Gastroesophageal sphincter (tissue), 4 donors: ENCODE measurements at regions not wholly inside any gene's neighbourhood (a gene's known extent, or its start where the extent isn't known, plus 50 kb on each side); places are given as distances from the start of the nearest gene placed in this dataset.
"Not testable (repeated sequence)": the region's sequence is repeated elsewhere in the genome, so short reads cannot be mapped to it uniquely, and the experiment has no call there.

Experiments
- ATAC-seq: fragments of 150-250 bp; one replicate; pipeline ENCODE4 v1.9.1; 2016; ENCODE audit warnings: mild to moderate bottlenecking, moderate library complexity
- H3K27ac ChIP-seq, 4 donors: fragments of 200-600 bp; sonication (generic) in 3 of 4; 1 replicate in 3 of 4; 2 replicates in 1 of 4; pipeline ENCODE4 v1.5.1; 2016 to 2019
- H3K27me3 ChIP-seq: fragments of 200-600 bp; sonication (generic); one replicate; pipeline ENCODE4 v1.5.1; 2019
- H3K36me3 ChIP-seq, 2 donors: fragments of 200-600 bp; sonication (generic); one replicate each; pipeline ENCODE4 v1.5.1; 2019; ENCODE audit warnings: control low read depth in 1 of 2
- H3K4me1 ChIP-seq, 3 donors: fragments of 200-600 bp; sonication (generic); 1 replicate in 2 of 3; 2 replicates in 1 of 3; pipeline ENCODE4 v1.5.1; 2016 to 2019; ENCODE audit warnings: control low read depth in 2 of 3
- H3K4me3 ChIP-seq, 2 donors: fragments of 200-600 bp; sonication (generic); one replicate each; pipeline ENCODE4 v1.5.1; 2019; ENCODE audit warnings: mild to moderate bottlenecking in 1 of 2, moderate library complexity in 1 of 2
- H3K9me3 ChIP-seq, 3 donors: fragments of 200-600 bp; sonication (generic); one replicate each; pipeline ENCODE4 v1.5.1; 2017 to 2019; ENCODE audit warnings: control low read depth in 2 of 3
- CTCF ChIP-seq, 4 experiments: fragments of 200-600 bp in 2 of 4; fragments of 450-650 bp in 2 of 4; sonication (generic) in 1 of 4; IDR thresholded peaks; one replicate each; pipeline ENCODE4 v1.5.1; 2017 to 2019; ENCODE audit warnings: antibody characterized with exemption in 4 of 4, mild to moderate bottlenecking in 2 of 4, moderate library complexity in 2 of 4
- EP300 ChIP-seq: sonication (generic); formaldehyde crosslinking; IDR thresholded peaks from one replicate; pipeline ENCODE4 v1.6.1; 2017; ENCODE audit warnings: antibody characterized with exemption, mild to moderate bottlenecking
- POLR2A ChIP-seq, 2 donors: fragments of 450-650 bp; IDR thresholded peaks; one replicate each; pipeline ENCODE4 v1.6.1; 2017; ENCODE audit warnings: antibody characterized with exemption in 2 of 2, mild to moderate bottlenecking in 2 of 2, moderate library complexity in 1 of 2
- POLR2AphosphoS5 ChIP-seq: sonication (generic); formaldehyde crosslinking; IDR thresholded peaks from one replicate; pipeline ENCODE4 v1.6.1; 2017; ENCODE audit warnings: antibody characterized with exemption
- WGBS, 2 donors: methylation state at CpG; one replicate each; pipeline ENCODE4 v1.1.5; 2018; ENCODE audit warnings: low coverage in 1 of 2; 5-methylcytosine and 5-hydroxymethylcytosine counted together

DNA sequence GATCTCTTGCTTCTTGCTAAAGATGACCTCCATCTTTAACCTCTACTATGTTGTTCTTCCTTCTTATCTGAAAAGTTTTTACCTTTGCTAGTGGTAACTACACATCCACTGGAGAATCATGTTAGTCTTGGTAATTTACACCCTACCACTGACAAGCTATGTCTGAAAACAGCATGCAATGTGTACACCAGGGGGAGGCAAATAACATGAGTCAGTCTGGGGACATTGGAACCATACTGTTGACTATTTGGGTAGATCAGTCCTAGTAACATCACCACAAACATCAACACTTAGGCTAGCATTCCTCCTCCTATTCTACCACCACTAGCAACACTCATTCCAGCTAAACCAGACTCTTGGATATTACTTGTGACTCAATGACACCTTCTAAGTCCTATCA, 549.0 kb downstream of the KCNT2 start:
- H3K9me3 ChIP-seq = no peaks in the 10 kb centered on the region
- no peak for TF ChIP-seq POLR2A (IDR thresholded peaks at IDR 0.05)
- no peak for TF ChIP-seq EP300
- H3K36me3 ChIP-seq = no peaks in the 10 kb centered on the region
- H3K27me3 ChIP-seq = no peaks in the 10 kb centered on the region
- H3K4me3 ChIP-seq = no peak overlapping the region
- no peak overlapping the region for H3K27ac ChIP-seq
- no peaks in the 10 kb centered on the region for H3K4me1 ChIP-seq
- ATAC-seq = no peak

- Histone ChIP-seq H3K27ac (no peak overlapping the region), H3K27me3 (no peaks in the 10 kb centered on the region), H3K36me3 (no peaks in the 10 kb centered on the region), H3K4me1 (no peaks in the 10 kb centered on the region), H3K9me3 (no peaks in the 10 kb centered on the region), H3K4me3 (no peak overlapping the region)
- WGBS, 2 donors = 55 to 61% methylated on average over 3 to 4 of the region's 4 CpGs
- no peak for ATAC-seq
- TF ChIP-seq POLR2A (IDR thresholded peaks at IDR 0.05) (no peak), POLR2AphosphoS5 (no peak), EP300 (no peak), CTCF (IDR thresholded peaks at IDR 0.05) (no peak)
Measured at GRCh38 chr1:196056966-196057365, 551.3 kb downstream of the KCNT2 start.

DNA sequence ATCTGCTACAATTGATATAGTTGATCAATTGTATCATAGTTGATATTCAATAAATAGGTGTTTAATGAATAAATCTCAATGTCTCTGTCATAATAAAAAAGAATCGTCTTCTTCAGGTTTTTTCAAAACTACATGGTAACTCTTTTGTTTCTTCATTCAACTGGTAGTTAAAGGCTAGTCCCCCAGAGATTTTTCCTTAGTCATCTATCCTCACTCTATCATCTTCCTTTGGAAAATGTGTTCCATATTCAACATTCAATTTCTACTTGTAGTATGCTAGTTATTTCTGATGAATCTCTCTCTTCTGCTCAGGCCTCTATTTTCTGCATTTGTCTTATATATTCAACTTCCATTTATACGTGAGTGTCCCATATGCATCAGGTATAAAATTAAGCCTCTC, 558.8 kb downstream of the KCNT2 start:
- no peaks in the 10 kb centered on the region for H3K27me3 ChIP-seq

GRCh38 chr1:196043268-196043667, 565.0 kb downstream of the KCNT2 start:
- no peak for ATAC-seq
- TF ChIP-seq CTCF (IDR thresholded peaks at IDR 0.05) (no peak), POLR2AphosphoS5 (no peak), EP300 (no peak), POLR2A (IDR thresholded peaks at IDR 0.05) (no peak)
- Histone ChIP-seq H3K27me3 (no peaks in the 10 kb centered on the region), H3K4me1 (no peaks in the 10 kb centered on the region), H3K4me3 (no peak overlapping the region), H3K36me3 (no peaks in the 10 kb centered on the region), H3K27ac (no peak overlapping the region), H3K9me3 (peaks cover 0 to 11% (median 0%) of the 10 kb centered on the region in 3 donors)
- 69 to 86% methylated on average over 2 of the region's 2 CpGs for WGBS, 2 donors

More for the DNA sequence above, 558.8 kb downstream of the KCNT2 start:
- no peak for TF ChIP-seq CTCF (IDR thresholded peaks at IDR 0.05)
- no peak for TF ChIP-seq POLR2AphosphoS5
- no peak for TF ChIP-seq POLR2A (IDR thresholded peaks at IDR 0.05)
- TF ChIP-seq EP300 = no peak
- Histone ChIP-seq H3K9me3 (no peaks in the 10 kb centered on the region), H3K4me3 (no peak overlapping the region), H3K27ac (no peak overlapping the region), H3K4me1 (no peaks in the 10 kb centered on the region), H3K36me3 (no peaks in the 10 kb centered on the region)
- no peak for ATAC-seq
- WGBS, 2 donors = 81 to 82% methylated on average over 2 of the region's 2 CpGs

GRCh38 chr1:196034080-196034706, 574.0 kb downstream of the KCNT2 start:
- WGBS, 2 donors = 40 to 41% methylated on average over 6 of the region's 6 CpGs
- Histone ChIP-seq H3K4me3 (no peak overlapping the region), H3K27ac (no peak overlapping the region), H3K27me3 (no peaks in the 10 kb centered on the region), H3K36me3 (no peaks in the 10 kb centered on the region), H3K9me3 (no peaks in the 10 kb centered on the region), H3K4me1 (no peaks in the 10 kb centered on the region)
- no peak for ATAC-seq
- no peak for TF ChIP-seq POLR2A (IDR thresholded peaks at IDR 0.05)
- TF ChIP-seq POLR2AphosphoS5 = no peak
- no peak for TF ChIP-seq EP300
- no peak for TF ChIP-seq CTCF (IDR thresholded peaks at IDR 0.05)

- H3K27me3 ChIP-seq, H3K4me3 ChIP-seq, H3K9me3 ChIP-seq, H3K36me3 ChIP-seq, H3K27ac ChIP-seq, ATAC-seq, H3K4me1 ChIP-seq: not testable (repeated sequence)
- 47 to 71% methylated on average over 2 of the region's 2 CpGs for WGBS, 2 donors
Measured at GRCh38 chr1:196031387-196031786, 576.9 kb downstream of the KCNT2 start.
